Thoracic aorta (tissue), 2 donors: ENCODE measurements at regions not wholly inside any gene's neighbourhood (a gene's known extent, or its start where the extent isn't known, plus 50 kb on each side); places are given as distances from the start of the nearest gene placed in this dataset.

Experiments used
- ATAC-seq: fragments of 150-250 bp; one replicate; pipeline ENCODE4 v1.8.0; 2017; ENCODE audit warnings: low read depth; ENCODE audit not compliant: insufficient number of reproducible peaks, low FRiP score
- DNase-seq: peaks from one replicate; pipeline ENCODE4 v3.0.0-alpha.2; 2020; ENCODE audit warnings: low spot score
- H3K27ac ChIP-seq, 2 donors: fragments of 200-600 bp; sonication (generic); 1 replicate in 1 of 2; 2 replicates in 1 of 2; pipeline ENCODE4 v1.5.1; 2016; ENCODE audit warnings: mild to moderate bottlenecking in 2 of 2, moderate library complexity in 2 of 2
- H3K27me3 ChIP-seq: fragments of 200-600 bp; sonication (generic); replicated peaks from 2 replicates; pipeline ENCODE4 v1.6.0; 2016; ENCODE audit warnings: mild to moderate bottlenecking; ENCODE audit not compliant: insufficient read depth
- H3K36me3 ChIP-seq: fragments of 200-600 bp; sonication (generic); one replicate; pipeline ENCODE4 v1.5.1; 2016
- H3K4me1 ChIP-seq, 2 donors: fragments of 200-600 bp; sonication (generic); 1 replicate in 1 of 2; 2 replicates in 1 of 2; pipeline versions ENCODE4 v1.5.1 to v1.6.0; 2016; ENCODE audit warnings: low read depth in 2 of 2, mild to moderate bottlenecking in 1 of 2; ENCODE audit not compliant: control insufficient read depth in 1 of 2
- H3K4me3 ChIP-seq: fragments of 200-600 bp; sonication (generic); 2 replicates; pipeline ENCODE4 v1.5.1; 2016; ENCODE audit warnings: mild to moderate bottlenecking
- H3K9me3 ChIP-seq: fragments of 200-600 bp; sonication (generic); 2 replicates; pipeline ENCODE4 v1.5.1; 2016
- CTCF ChIP-seq: fragments of 200-600 bp; sonication (generic); IDR thresholded peaks from one replicate; pipeline ENCODE4 v1.5.1; 2019; ENCODE audit warnings: antibody characterized with exemption

GRCh38 chr11:134734141-134734845 lies 322.3 kb upstream of the B3GAT1 start:
- no peak for TF ChIP-seq CTCF
- Histone ChIP-seq H3K27me3 (no peaks in the 10 kb centered on the region), H3K27ac (no peak overlapping the region), H3K36me3 (no peaks in the 10 kb centered on the region), H3K4me1 (no peaks in the 10 kb centered on the region), H3K4me3 (no peak overlapping the region), H3K9me3 (no peaks in the 10 kb centered on the region)
- ATAC-seq (no peak), DNase-seq (no peak)

- DNase-seq, result no peak
- no peak for TF ChIP-seq CTCF
- Histone ChIP-seq H3K4me3 (no peak overlapping the region), H3K27ac (no peak overlapping the region), H3K9me3 (no peaks in the 10 kb centered on the region), H3K27me3 (no peaks in the 10 kb centered on the region), H3K4me1 (no peaks in the 10 kb centered on the region), H3K36me3 (no peaks in the 10 kb centered on the region)
- ATAC-seq, result no peak
Measured at GRCh38 chr11:134733646-134734045, 321.6 kb upstream of the B3GAT1 start.

GRCh38 chr11:134731213-134731961 lies 319.3 kb upstream of the B3GAT1 start:
- DNase-seq, result no peak

GRCh38 chr11:134730561-134731212 lies 318.6 kb upstream of the B3GAT1 start:
- no peaks in the 10 kb centered on the region for H3K36me3 ChIP-seq
- H3K9me3 ChIP-seq, result no peaks in the 10 kb centered on the region
- H3K27me3 ChIP-seq, result no peaks in the 10 kb centered on the region
- H3K4me1 ChIP-seq, result no peaks in the 10 kb centered on the region
- H3K4me3 ChIP-seq, result no peak overlapping the region
- ATAC-seq, result no peak
- no peak for DNase-seq
- no peak for TF ChIP-seq CTCF
- H3K27ac ChIP-seq, result no peak overlapping the region

More at GRCh38 chr11:134731213-134731961, 319.3 kb upstream of the B3GAT1 start:
- H3K9me3 ChIP-seq, result no peaks in the 10 kb centered on the region
- ATAC-seq, result no peak
- H3K27ac ChIP-seq, result no peak overlapping the region
- H3K4me3 ChIP-seq, result no peak overlapping the region
- H3K4me1 ChIP-seq, result no peaks in the 10 kb centered on the region
- no peaks in the 10 kb centered on the region for H3K36me3 ChIP-seq
- TF ChIP-seq CTCF, result no peak
- H3K27me3 ChIP-seq, result no peaks in the 10 kb centered on the region

GRCh38 chr11:134730101-134730500 lies 318.1 kb upstream of the B3GAT1 start:
- no peak overlapping the region for H3K27ac ChIP-seq
- no peaks in the 10 kb centered on the region for H3K27me3 ChIP-seq
- H3K9me3 ChIP-seq, result no peaks in the 10 kb centered on the region
- no peaks in the 10 kb centered on the region for H3K4me1 ChIP-seq
- H3K4me3 ChIP-seq, result no peak overlapping the region
- DNase-seq (no peak), ATAC-seq (no peak)
- no peaks in the 10 kb centered on the region for H3K36me3 ChIP-seq
- TF ChIP-seq CTCF, result no peak
